ENCODE measurements at regions not wholly inside any gene's neighbourhood (a gene's known extent, or its start where the extent isn't known, plus 50 kb on each side); places are given as distances from the start of the nearest gene placed in this dataset.
"Not testable (repeated sequence)": the region's sequence is repeated elsewhere in the genome, so short reads cannot be mapped to it uniquely, and the experiment has no call there.

- no peak overlapping the region for H3K4me3 ChIP-seq (ENCODE audit: control insufficient read depth, low read depth, low read length)
These were observed 1106.0 kb downstream of the RPIA start for GRCh38 chr2:89797320-89798038.

GRCh38 chr2:89801207-89801606 lies 1109.7 kb downstream of the RPIA start:
- not testable (repeated sequence) for H3K4me3 ChIP-seq (ENCODE audit: control insufficient read depth, low read depth, low read length); DNase-seq (ENCODE audit: low read depth)

More at GRCh38 chr2:89797320-89798038, 1106.0 kb downstream of the RPIA start:
- no peak for DNase-seq (ENCODE audit: low read depth)
- no peak for TF ChIP-seq CTCF (conservative IDR thresholded peaks at IDR 0.05; ENCODE audit: control insufficient read depth, insufficient read depth, low read depth, low read length)

GRCh38 chr2:89806363-89806762 lies 1114.9 kb downstream of the RPIA start:
- not testable (repeated sequence) for DNase-seq (ENCODE audit: low read depth); H3K4me3 ChIP-seq (ENCODE audit: control insufficient read depth, low read depth, low read length)

- no peak for TF ChIP-seq CTCF (conservative IDR thresholded peaks at IDR 0.05; ENCODE audit: control insufficient read depth, insufficient read depth, low read depth, low read length)
- no peak for DNase-seq (ENCODE audit: low read depth)
- H3K4me3 ChIP-seq (ENCODE audit: control insufficient read depth, low read depth, low read length) = no peak overlapping the region
These were observed 1119.8 kb downstream of the RPIA start for GRCh38 chr2:89811295-89811694.

- DNase-seq (ENCODE audit: low read depth) = not testable (repeated sequence)
These were observed 1120.4 kb downstream of the RPIA start for GRCh38 chr2:89811910-89812309.

GRCh38 chr2:89814359-89814758 lies 1122.9 kb downstream of the RPIA start:
- not testable (repeated sequence) for DNase-seq (ENCODE audit: low read depth); H3K4me3 ChIP-seq (ENCODE audit: control insufficient read depth, low read depth, low read length)

More at GRCh38 chr2:89811910-89812309, 1120.4 kb downstream of the RPIA start:
- not testable (repeated sequence) for H3K4me3 ChIP-seq (ENCODE audit: control insufficient read depth, low read depth, low read length)

DNA sequence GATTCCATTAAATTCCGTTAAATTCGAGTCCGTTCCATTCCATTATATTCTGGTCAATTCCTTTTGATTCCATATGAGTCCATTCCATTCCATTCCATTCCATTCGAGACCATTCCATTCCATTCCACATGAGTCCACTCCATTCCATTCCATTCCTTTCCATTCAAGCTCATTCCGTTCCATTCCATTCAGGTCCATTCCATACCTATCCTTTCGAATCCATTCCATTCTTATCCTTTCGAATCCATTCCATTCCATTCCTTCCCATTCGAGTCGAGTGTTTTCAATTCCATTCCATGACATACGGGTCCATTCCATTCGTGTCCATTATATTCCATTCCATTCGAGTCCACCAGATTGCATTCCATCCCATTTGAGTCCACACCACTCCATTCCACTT lies 1127.4 kb downstream of the RPIA start:
- DNase-seq (ENCODE audit: low read depth) = no peak
- TF ChIP-seq CTCF (conservative IDR thresholded peaks at IDR 0.05; ENCODE audit: control insufficient read depth, insufficient read depth, low read depth, low read length) = no peak
- H3K4me3 ChIP-seq (ENCODE audit: control insufficient read depth, low read depth, low read length) = no peak overlapping the region

DNA sequence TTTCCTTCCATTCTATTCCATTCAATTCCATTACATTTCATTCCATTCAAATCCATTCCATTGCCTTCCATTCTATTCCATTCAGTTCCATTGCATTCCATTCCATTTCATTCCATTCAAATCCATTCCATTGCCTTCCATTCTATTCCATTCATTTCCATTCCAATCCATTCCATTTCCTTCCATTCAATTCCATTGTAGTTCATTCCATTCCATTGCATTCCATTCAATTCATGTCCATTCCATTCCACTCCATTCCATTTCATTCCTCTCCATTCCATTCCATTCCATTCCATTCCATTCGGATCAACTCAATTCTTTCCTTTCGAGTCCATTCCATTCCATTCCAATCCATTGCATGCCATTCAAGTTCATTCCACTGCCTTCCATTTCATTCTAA lies 1128.3 kb downstream of the RPIA start:
- H3K4me3 ChIP-seq (ENCODE audit: control insufficient read depth, low read depth, low read length) = no peak overlapping the region
- no peak for TF ChIP-seq CTCF (conservative IDR thresholded peaks at IDR 0.05; ENCODE audit: control insufficient read depth, insufficient read depth, low read depth, low read length)
- DNase-seq (ENCODE audit: low read depth) = no peak

GRCh38 chr2:89820248-89820647 lies 1128.8 kb downstream of the RPIA start:
- H3K4me3 ChIP-seq (ENCODE audit: control insufficient read depth, low read depth, low read length) = no peak overlapping the region
- no peak for TF ChIP-seq CTCF (conservative IDR thresholded peaks at IDR 0.05; ENCODE audit: control insufficient read depth, insufficient read depth, low read depth, low read length)

More at GRCh38 chr2:89820248-89820647, 1128.8 kb downstream of the RPIA start:
- DNase-seq (ENCODE audit: low read depth) = no peak

Measured in fibroblast of mammary gland (primary cell).